Heart right ventricle (tissue), 16 donors: ENCODE measurements at regions not wholly inside any gene's neighbourhood (a gene's known extent, or its start where the extent isn't known, plus 50 kb on each side); places are given as distances from the start of the nearest gene placed in this dataset.

Source experiments
- ATAC-seq, 8 donors: fragments of 200-7000 bp; cut with Tn5 transposase; one replicate each; pipeline ENCODE4 v1.9.1; 2020; ENCODE audit warnings: mild to moderate bottlenecking in 8 of 8, moderate library complexity in 8 of 8, moderate number of reproducible peaks in 1 of 8
- DNase-seq, 2 donors: peaks; one replicate each; pipeline ENCODE4 v3.0.0-alpha.2; 2020
- H3K27ac ChIP-seq, 10 donors: fragments of 200-600 bp; sonication (generic) in 2 of 10; one replicate each; pipeline versions ENCODE4 v1.5.0 to v1.8.0; 2020 to 2022; ENCODE audit warnings: mild to moderate bottlenecking in 3 of 10
- H3K27me3 ChIP-seq, 7 donors: fragments of 200-600 bp; one replicate each; pipeline ENCODE4 v1.8.0; 2021 to 2022; ENCODE audit warnings: mild to moderate bottlenecking in 2 of 7
- H3K36me3 ChIP-seq, 9 donors: fragments of 200-600 bp; sonication (generic) in 1 of 9; one replicate each; pipeline versions ENCODE4 v1.5.0 to v1.8.0; 2020 to 2022; ENCODE audit warnings: mild to moderate bottlenecking in 2 of 9
- H3K4me1 ChIP-seq, 9 donors: fragments of 200-600 bp; sonication (generic) in 1 of 9; one replicate each; pipeline versions ENCODE4 v1.5.0 to v1.8.0; 2020 to 2022; ENCODE audit warnings: mild to moderate bottlenecking in 4 of 9
- H3K4me3 ChIP-seq, 10 donors: fragments of 200-600 bp; sonication (generic) in 2 of 10; one replicate each; pipeline versions ENCODE4 v1.5.0 to v1.8.0; 2020 to 2022; ENCODE audit warnings: mild to moderate bottlenecking in 7 of 10, moderate library complexity in 2 of 10
- H3K9me3 ChIP-seq, 11 donors: fragments of 200-600 bp in 10 of 11; sonication (generic) in 2 of 11; one replicate each; pipeline versions ENCODE4 v1.5.0 to v1.8.0; 2013 to 2022; ENCODE audit warnings: mild to moderate bottlenecking in 2 of 11, control low read depth in 1 of 11, moderate library complexity in 1 of 11
- WGBS, 2 donors: extraction: QIAGEN DNeasy Blood & Tissue Kit; methylation state at CpG; one replicate each; pipeline ENCODE4 v1.1.7; 2013; ENCODE audit warnings: inconsistent platforms in 1 of 2; 5-methylcytosine and 5-hydroxymethylcytosine counted together
- intact Hi-C, 10 donors: fragments of 100-400 bp; cut with DNase I; formaldehyde crosslinking; loops; one replicate each; pipeline versions ENCODE4 v1.11.1 to v1.14.2; 2022
- TF ChIP-seq, protein P1 (sequence below), 9 donors: fragments of 200-600 bp; sonication (generic) in 2 of 9; IDR thresholded peaks; one replicate each; pipeline versions ENCODE4 v1.5.0 to v1.8.0; 2021 to 2022; ENCODE audit warnings: antibody characterized with exemption in 9 of 9, mild to moderate bottlenecking in 5 of 9, moderate library complexity in 1 of 9
- donor health status: Arrhythmogenic right ventricular cardiomyopathy.
- donor health status: ischemic (EF 13 %, LVEDD 7.1; RV severe dilation, severe dysfunction).
- donor health status: healthy with polysubstance abuse.
- donor health status: DM: no; HTN: yes; CAD: no.
- donor health status: DM: no; HTN: no; CAD: no.
- donor health status: ischemic (EF 25% LVEDD 6.9; RV normal size, moderate dysfunction).
- donor health status: ischemic (EF 25% LVEDD 5.7; RV mildly dilated, moderate dysfunction).
- donor health status: healthy.
- donor health status: DM: yes; HTN: yes; CAD: no.
- donor health status: Ischemic cardiomyopathy.
- donor health status: ischemic (EF 35%, LVEDD 5.7; RV mildly dilated, moderate dysfunction).
- donor health status: nonischemic (EF 11% LVEDD 7.7; RV severe dilation, severe dysfunction).
- donor health status: DM: yes; HTN: yes; CAD: no.
- donor health status: PGD.
- donor health status: ischemic (EF 29% LVEDD 5.4; RV normal size, mild dysfunction).
- donor health status: nonischemic (EF 23%, LVEDD 6.1; RV moderate dilation, normal function).

DNA sequence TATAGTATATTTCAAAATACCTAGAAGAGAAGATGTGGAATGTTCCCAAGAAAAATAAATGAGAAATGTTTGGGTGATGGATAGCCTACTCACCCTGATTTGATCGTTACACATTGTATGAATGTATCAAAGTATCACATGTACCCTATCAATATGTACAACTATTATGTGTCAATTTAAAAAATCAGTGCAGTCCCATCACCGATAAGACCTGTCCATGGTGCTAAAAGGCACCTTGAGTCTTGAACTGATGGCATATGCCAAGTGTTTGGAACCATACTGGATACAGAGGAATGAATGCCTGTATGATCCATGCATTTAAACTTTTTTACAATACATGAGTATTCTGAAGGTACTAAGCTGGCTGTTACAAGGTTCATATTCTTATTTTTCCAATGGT, 50.2 kb upstream of the ZNF835 start:
- Histone ChIP-seq H3K9me3 (peaks cover 0 to 36% (median 0%) of the 10 kb centered on the region in 11 donors), H3K27ac (no peak overlapping the region), H3K4me1 (no peaks in the 10 kb centered on the region), H3K27me3 (peaks cover 0 to 23% (median 0%) of the 10 kb centered on the region in 7 donors), H3K36me3 (no peaks in the 10 kb centered on the region), H3K4me3 (no peak overlapping the region)
- TF ChIP-seq, protein P1, sequence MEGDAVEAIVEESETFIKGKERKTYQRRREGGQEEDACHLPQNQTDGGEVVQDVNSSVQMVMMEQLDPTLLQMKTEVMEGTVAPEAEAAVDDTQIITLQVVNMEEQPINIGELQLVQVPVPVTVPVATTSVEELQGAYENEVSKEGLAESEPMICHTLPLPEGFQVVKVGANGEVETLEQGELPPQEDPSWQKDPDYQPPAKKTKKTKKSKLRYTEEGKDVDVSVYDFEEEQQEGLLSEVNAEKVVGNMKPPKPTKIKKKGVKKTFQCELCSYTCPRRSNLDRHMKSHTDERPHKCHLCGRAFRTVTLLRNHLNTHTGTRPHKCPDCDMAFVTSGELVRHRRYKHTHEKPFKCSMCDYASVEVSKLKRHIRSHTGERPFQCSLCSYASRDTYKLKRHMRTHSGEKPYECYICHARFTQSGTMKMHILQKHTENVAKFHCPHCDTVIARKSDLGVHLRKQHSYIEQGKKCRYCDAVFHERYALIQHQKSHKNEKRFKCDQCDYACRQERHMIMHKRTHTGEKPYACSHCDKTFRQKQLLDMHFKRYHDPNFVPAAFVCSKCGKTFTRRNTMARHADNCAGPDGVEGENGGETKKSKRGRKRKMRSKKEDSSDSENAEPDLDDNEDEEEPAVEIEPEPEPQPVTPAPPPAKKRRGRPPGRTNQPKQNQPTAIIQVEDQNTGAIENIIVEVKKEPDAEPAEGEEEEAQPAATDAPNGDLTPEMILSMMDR (IDR thresholded peaks at IDR 0.05), result no peak
- intact Hi-C loops, result loop anchor here in 1 of 10 donors (10.0 kb wide), 1 partner anchor 1513 kb away; no protein-coding TSS in a partner anchor
- ATAC-seq, result no peak
- 60 to 64% methylated on average over 2 of the region's 2 CpGs for WGBS, 2 donors
- DNase-seq, result no peak
